HepG2 (cell line): ENCODE measurements at regions not wholly inside any gene's neighbourhood (a gene's known extent, or its start where the extent isn't known, plus 50 kb on each side); places are given as distances from the start of the nearest gene placed in this dataset.

Experiments
- ADNP ChIP-seq: sonication (generic); formaldehyde crosslinking; IDR thresholded peaks from 2 replicates; pipeline ENCODE4 v1.4.0; 2020; ENCODE audit warnings: missing genetic modification reagents
- CHCHD3 ChIP-seq: sonication (generic); formaldehyde crosslinking; IDR thresholded peaks from 2 replicates; pipeline ENCODE4 v1.8.0; 2022; ENCODE audit warnings: mild to moderate bottlenecking, missing genetic modification reagents, moderate library complexity
- FOXA1 ChIP-seq, 2 experiments: fragments of 450-650 bp in 1 of 2; sonication (generic) in 1 of 2; formaldehyde crosslinking in 1 of 2; IDR thresholded peaks; 2 replicates each; pipeline versions ENCODE4 v1.4.0 to v1.6.1; 2016 to 2020; ENCODE audit warnings: missing genetic modification reagents in 1 of 2
- FOXK2 ChIP-seq: fragments of 450-650 bp; IDR thresholded peaks from 2 replicates; pipeline ENCODE4 v1.6.1; 2016
- HNF4G ChIP-seq, 2 experiments: sonication (generic) in 1 of 2; formaldehyde crosslinking in 1 of 2; IDR thresholded peaks; 2 replicates each; pipeline versions ENCODE4 v1.4.0 to v1.6.1; 2011 to 2020; ENCODE audit warnings: borderline replicate concordance in 2 of 2, low read depth in 2 of 2, mild to moderate bottlenecking in 2 of 2, low read length in 1 of 2, missing genetic modification reagents in 1 of 2, moderate library complexity in 1 of 2
- KAT7 ChIP-seq: IDR thresholded peaks from 2 replicates; pipeline ENCODE4 v1.6.1; 2018; ENCODE audit warnings: borderline replicate concordance, missing compliant biosample characterization
- KDM3A ChIP-seq: IDR thresholded peaks from 2 replicates; pipeline ENCODE4 v1.6.1; 2018; ENCODE audit warnings: low read depth, missing compliant biosample characterization
- KDM5B ChIP-seq: sonication (generic); formaldehyde crosslinking; IDR thresholded peaks from 2 replicates; pipeline ENCODE4 v1.4.0; 2020; ENCODE audit warnings: missing genetic modification reagents, mild to moderate bottlenecking, borderline replicate concordance
- MEIS2 ChIP-seq: sonication (generic); formaldehyde crosslinking; IDR thresholded peaks from 2 replicates; pipeline ENCODE4 v1.9.0; 2021; ENCODE audit warnings: mild to moderate bottlenecking, missing genetic modification reagents
- PHF5A ChIP-seq: IDR thresholded peaks from one replicate; pipeline ENCODE4 v1.6.1; 2018; ENCODE audit warnings: low read depth, missing genetic modification reagents; ENCODE audit not compliant: unreplicated experiment
- PPARG ChIP-seq: conservative IDR thresholded peaks from 2 replicates; pipeline ENCODE4 v1.6.1; 2016; ENCODE audit warnings: missing biosample characterization, missing genetic modification reagents
- RARA ChIP-seq: IDR thresholded peaks from 2 replicates; pipeline ENCODE4 v1.6.1; 2016; ENCODE audit warnings: missing genetic modification reagents, missing compliant biosample characterization
- ZC3H4 ChIP-seq: sonication (generic); formaldehyde crosslinking; IDR thresholded peaks from 2 replicates; pipeline ENCODE4 v1.4.0; 2020; ENCODE audit warnings: missing genetic modification reagents, borderline replicate concordance
- ZNF17 ChIP-seq: sonication (generic); formaldehyde crosslinking; IDR thresholded peaks from 2 replicates; pipeline ENCODE4 v1.5.0; 2020; ENCODE audit warnings: mild to moderate bottlenecking, missing genetic modification reagents
- ZNF232 ChIP-seq: sonication (generic); formaldehyde crosslinking; IDR thresholded peaks from 2 replicates; pipeline ENCODE4 v1.4.0; 2020; ENCODE audit warnings: missing genetic modification reagents, borderline replicate concordance
- ZNF501 ChIP-seq: sonication (generic); formaldehyde crosslinking; IDR thresholded peaks from 2 replicates; pipeline ENCODE4 v1.5.1; 2020; ENCODE audit warnings: mild to moderate bottlenecking, moderate library complexity, missing genetic modification reagents
- ZNF558 ChIP-seq: sonication (generic); formaldehyde crosslinking; IDR thresholded peaks from 2 replicates; pipeline ENCODE4 v1.9.0; 2022; ENCODE audit warnings: mild to moderate bottlenecking, missing genetic modification reagents, borderline replicate concordance
- ZNF605 ChIP-seq: sonication (generic); formaldehyde crosslinking; IDR thresholded peaks from 2 replicates; pipeline ENCODE4 v1.8.0; 2022; ENCODE audit warnings: mild to moderate bottlenecking, missing genetic modification reagents
- ZNF678 ChIP-seq: sonication (generic); formaldehyde crosslinking; IDR thresholded peaks from 2 replicates; pipeline ENCODE4 v1.4.0; 2020; ENCODE audit warnings: mild to moderate bottlenecking, missing genetic modification reagents
- ZNF781 ChIP-seq: sonication (generic); formaldehyde crosslinking; IDR thresholded peaks from 2 replicates; pipeline ENCODE4 v1.5.1; 2020; ENCODE audit warnings: borderline replicate concordance, mild to moderate bottlenecking, missing genetic modification reagents; ENCODE audit errors: not compliant biosample characterization
- ZSCAN20 ChIP-seq: sonication (generic); formaldehyde crosslinking; IDR thresholded peaks from 2 replicates; pipeline ENCODE4 v1.4.0; 2020; ENCODE audit warnings: missing genetic modification reagents, mild to moderate bottlenecking, borderline replicate concordance
- ZSCAN29 ChIP-seq: sonication (generic); formaldehyde crosslinking; conservative IDR thresholded peaks from 2 replicates; pipeline ENCODE4 v1.4.0; 2020; ENCODE audit warnings: mild to moderate bottlenecking, missing genetic modification reagents
- TF ChIP-seq, protein P1 (sequence below): sonication (generic); formaldehyde crosslinking; IDR thresholded peaks from 2 replicates; pipeline ENCODE4 v1.4.0; 2020; ENCODE audit warnings: missing genetic modification reagents, borderline replicate concordance
- TF ChIP-seq, protein P2 (sequence below): fragments of 450-650 bp; IDR thresholded peaks from 2 replicates; pipeline ENCODE4 v1.6.1; 2017
- TF ChIP-seq, protein P3 (sequence below): sonication (generic); formaldehyde crosslinking; IDR thresholded peaks from 2 replicates; pipeline ENCODE4 v1.5.0; 2020; ENCODE audit warnings: missing genetic modification reagents

DNA sequence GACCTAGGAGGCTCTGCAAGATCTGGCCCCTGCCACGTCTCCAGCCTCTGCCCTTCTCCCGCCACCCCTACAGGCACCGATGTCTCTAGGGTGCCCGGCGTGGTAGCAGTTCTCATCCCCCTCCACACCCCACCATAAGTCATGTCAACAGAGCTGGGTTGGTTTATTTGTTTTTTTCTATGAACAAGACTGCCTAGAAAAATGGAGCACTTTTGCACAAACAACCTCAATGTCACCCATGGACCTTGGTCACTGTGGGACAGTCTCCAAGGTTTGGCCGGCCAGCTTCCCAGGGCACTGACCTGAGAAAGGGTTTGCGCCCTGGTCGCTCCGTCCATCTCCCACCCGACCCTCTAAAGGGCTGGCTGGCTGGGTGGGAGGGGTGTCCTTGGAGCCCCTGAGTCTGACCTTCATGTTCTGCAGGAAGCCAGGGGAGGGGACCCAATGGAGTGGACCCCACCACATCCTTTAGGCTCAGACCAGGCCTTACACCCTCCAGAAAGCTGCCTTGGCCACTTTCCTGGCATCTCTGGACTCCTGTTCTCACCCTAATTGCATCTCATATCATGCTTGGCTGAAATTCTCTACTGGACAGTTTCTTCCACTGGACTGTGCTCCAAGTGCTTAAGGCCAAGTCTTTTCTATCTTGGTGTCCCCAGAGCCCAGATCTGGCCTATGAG is 104.8 kb upstream of the PTPN1 start (continued):
- 0 out of 2 replicates have a peak, but pooled peaks have one; percentile 37 for TF ChIP-seq PPARG (CRISPR knock-in tag)
- TF ChIP-seq RARA (CRISPR knock-in tag): peak; percentile 92
- TF ChIP-seq, protein P1, sequence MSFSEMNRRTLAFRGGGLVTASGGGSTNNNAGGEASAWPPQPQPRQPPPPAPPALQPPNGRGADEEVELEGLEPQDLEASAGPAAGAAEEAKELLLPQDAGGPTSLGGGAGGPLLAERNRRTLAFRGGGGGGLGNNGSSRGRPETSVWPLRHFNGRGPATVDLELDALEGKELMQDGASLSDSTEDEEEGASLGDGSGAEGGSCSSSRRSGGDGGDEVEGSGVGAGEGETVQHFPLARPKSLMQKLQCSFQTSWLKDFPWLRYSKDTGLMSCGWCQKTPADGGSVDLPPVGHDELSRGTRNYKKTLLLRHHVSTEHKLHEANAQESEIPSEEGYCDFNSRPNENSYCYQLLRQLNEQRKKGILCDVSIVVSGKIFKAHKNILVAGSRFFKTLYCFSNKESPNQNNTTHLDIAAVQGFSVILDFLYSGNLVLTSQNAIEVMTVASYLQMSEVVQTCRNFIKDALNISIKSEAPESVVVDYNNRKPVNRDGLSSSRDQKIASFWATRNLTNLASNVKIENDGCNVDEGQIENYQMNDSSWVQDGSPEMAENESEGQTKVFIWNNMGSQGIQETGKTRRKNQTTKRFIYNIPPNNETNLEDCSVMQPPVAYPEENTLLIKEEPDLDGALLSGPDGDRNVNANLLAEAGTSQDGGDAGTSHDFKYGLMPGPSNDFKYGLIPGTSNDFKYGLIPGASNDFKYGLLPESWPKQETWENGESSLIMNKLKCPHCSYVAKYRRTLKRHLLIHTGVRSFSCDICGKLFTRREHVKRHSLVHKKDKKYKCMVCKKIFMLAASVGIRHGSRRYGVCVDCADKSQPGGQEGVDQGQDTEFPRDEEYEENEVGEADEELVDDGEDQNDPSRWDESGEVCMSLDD (CRISPR knock-in tag): 0 out of 2 replicates have a peak, but pooled peaks have one; percentile 12
- TF ChIP-seq, protein P2, sequence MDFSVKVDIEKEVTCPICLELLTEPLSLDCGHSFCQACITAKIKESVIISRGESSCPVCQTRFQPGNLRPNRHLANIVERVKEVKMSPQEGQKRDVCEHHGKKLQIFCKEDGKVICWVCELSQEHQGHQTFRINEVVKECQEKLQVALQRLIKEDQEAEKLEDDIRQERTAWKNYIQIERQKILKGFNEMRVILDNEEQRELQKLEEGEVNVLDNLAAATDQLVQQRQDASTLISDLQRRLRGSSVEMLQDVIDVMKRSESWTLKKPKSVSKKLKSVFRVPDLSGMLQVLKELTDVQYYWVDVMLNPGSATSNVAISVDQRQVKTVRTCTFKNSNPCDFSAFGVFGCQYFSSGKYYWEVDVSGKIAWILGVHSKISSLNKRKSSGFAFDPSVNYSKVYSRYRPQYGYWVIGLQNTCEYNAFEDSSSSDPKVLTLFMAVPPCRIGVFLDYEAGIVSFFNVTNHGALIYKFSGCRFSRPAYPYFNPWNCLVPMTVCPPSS: no peak
- TF ChIP-seq ZNF17: no peak
- TF ChIP-seq MEIS2 (CRISPR knock-in tag): 0 out of 2 replicates have a peak, but pooled peaks have one; percentile 55
- TF ChIP-seq KDM5B (CRISPR knock-in tag): peak; percentile 66; the same call in 1 of the 2 replicates
- TF ChIP-seq CHCHD3 (CRISPR knock-in tag): no peak
- TF ChIP-seq ZNF501 (CRISPR knock-in tag): peak; percentile 85; the same call in 1 of the 2 replicates
- TF ChIP-seq, protein P3, sequence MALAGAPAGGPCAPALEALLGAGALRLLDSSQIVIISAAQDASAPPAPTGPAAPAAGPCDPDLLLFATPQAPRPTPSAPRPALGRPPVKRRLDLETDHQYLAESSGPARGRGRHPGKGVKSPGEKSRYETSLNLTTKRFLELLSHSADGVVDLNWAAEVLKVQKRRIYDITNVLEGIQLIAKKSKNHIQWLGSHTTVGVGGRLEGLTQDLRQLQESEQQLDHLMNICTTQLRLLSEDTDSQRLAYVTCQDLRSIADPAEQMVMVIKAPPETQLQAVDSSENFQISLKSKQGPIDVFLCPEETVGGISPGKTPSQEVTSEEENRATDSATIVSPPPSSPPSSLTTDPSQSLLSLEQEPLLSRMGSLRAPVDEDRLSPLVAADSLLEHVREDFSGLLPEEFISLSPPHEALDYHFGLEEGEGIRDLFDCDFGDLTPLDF (CRISPR knock-in tag): peak; percentile 36; the same call in 1 of the 2 replicates
- TF ChIP-seq ZC3H4 (CRISPR knock-in tag): 0 out of 2 replicates have a peak, but pooled peaks have one; percentile 17
- peak; percentile 91; the same call in 1 of the 2 replicates for TF ChIP-seq KDM3A
- TF ChIP-seq ZSCAN20: peak; percentile 80; the same call in 1 of the 2 replicates
- no peak for TF ChIP-seq HNF4G (IDR thresholded peaks at IDR 0.05; ENCODE audit: borderline replicate concordance, low read depth, low read length)
- TF ChIP-seq HNF4G (CRISPR knock-in tag; IDR thresholded peaks at IDR 0.05; ENCODE audit: borderline replicate concordance, low read depth): peak; percentile 17; the same call in 1 of the 2 replicates
- TF ChIP-seq ZSCAN29: no peak
- peak; percentile 46; the same call in 1 of the 2 replicates for TF ChIP-seq ZNF232
- TF ChIP-seq ZNF605 (CRISPR knock-in tag): 0 out of 2 replicates have a peak, but pooled peaks have one; percentile 55
- TF ChIP-seq ZNF558: no peak
- peak; percentile 8 for TF ChIP-seq PHF5A
- TF ChIP-seq ADNP (CRISPR knock-in tag): no peak
- TF ChIP-seq ZNF781 (CRISPR knock-in tag): peak; percentile 80
- 0 out of 2 replicates have a peak, but pooled peaks have one; percentile 13 for TF ChIP-seq FOXK2
- no peak for TF ChIP-seq FOXA1 (IDR thresholded peaks at IDR 0.05)
- peak; percentile 76 for TF ChIP-seq FOXA1 (CRISPR knock-in tag; IDR thresholded peaks at IDR 0.05)
- peak; percentile 13; the same call in 1 of the 2 replicates for TF ChIP-seq ZNF678 (CRISPR knock-in tag)
- 0 out of 2 replicates have a peak, but pooled peaks have one; percentile 23 for TF ChIP-seq KAT7 (CRISPR knock-in tag)
